Gastroesophageal sphincter (tissue), 4 donors: ENCODE measurements at regions not wholly inside any gene's neighbourhood (a gene's known extent, or its start where the extent isn't known, plus 50 kb on each side); places are given as distances from the start of the nearest gene placed in this dataset.

Experiments used
- ATAC-seq: fragments of 150-250 bp; one replicate; pipeline ENCODE4 v1.9.1; 2016; ENCODE audit warnings: mild to moderate bottlenecking, moderate library complexity
- H3K27ac ChIP-seq, 4 donors: fragments of 200-600 bp; sonication (generic) in 3 of 4; 1 replicate in 3 of 4; 2 replicates in 1 of 4; pipeline ENCODE4 v1.5.1; 2016 to 2019
- H3K27me3 ChIP-seq: fragments of 200-600 bp; sonication (generic); one replicate; pipeline ENCODE4 v1.5.1; 2019
- H3K36me3 ChIP-seq, 2 donors: fragments of 200-600 bp; sonication (generic); one replicate each; pipeline ENCODE4 v1.5.1; 2019; ENCODE audit warnings: control low read depth in 1 of 2
- H3K4me1 ChIP-seq, 3 donors: fragments of 200-600 bp; sonication (generic); 1 replicate in 2 of 3; 2 replicates in 1 of 3; pipeline ENCODE4 v1.5.1; 2016 to 2019; ENCODE audit warnings: control low read depth in 2 of 3
- H3K4me3 ChIP-seq, 2 donors: fragments of 200-600 bp; sonication (generic); one replicate each; pipeline ENCODE4 v1.5.1; 2019; ENCODE audit warnings: mild to moderate bottlenecking in 1 of 2, moderate library complexity in 1 of 2
- H3K9me3 ChIP-seq, 3 donors: fragments of 200-600 bp; sonication (generic); one replicate each; pipeline ENCODE4 v1.5.1; 2017 to 2019; ENCODE audit warnings: control low read depth in 2 of 3
- CTCF ChIP-seq, 4 experiments: fragments of 200-600 bp in 2 of 4; fragments of 450-650 bp in 2 of 4; sonication (generic) in 1 of 4; IDR thresholded peaks; one replicate each; pipeline ENCODE4 v1.5.1; 2017 to 2019; ENCODE audit warnings: antibody characterized with exemption in 4 of 4, mild to moderate bottlenecking in 2 of 4, moderate library complexity in 2 of 4
- EP300 ChIP-seq: sonication (generic); formaldehyde crosslinking; IDR thresholded peaks from one replicate; pipeline ENCODE4 v1.6.1; 2017; ENCODE audit warnings: antibody characterized with exemption, mild to moderate bottlenecking
- POLR2A ChIP-seq, 2 donors: fragments of 450-650 bp; IDR thresholded peaks; one replicate each; pipeline ENCODE4 v1.6.1; 2017; ENCODE audit warnings: antibody characterized with exemption in 2 of 2, mild to moderate bottlenecking in 2 of 2, moderate library complexity in 1 of 2
- POLR2AphosphoS5 ChIP-seq: sonication (generic); formaldehyde crosslinking; IDR thresholded peaks from one replicate; pipeline ENCODE4 v1.6.1; 2017; ENCODE audit warnings: antibody characterized with exemption
- WGBS, 2 donors: methylation state at CpG; one replicate each; pipeline ENCODE4 v1.1.5; 2018; ENCODE audit warnings: low coverage in 1 of 2; 5-methylcytosine and 5-hydroxymethylcytosine counted together

- H3K9me3 ChIP-seq, result no peaks in the 10 kb centered on the region
- H3K4me1 ChIP-seq, result peaks cover 0 to 15% (median 0%) of the 10 kb centered on the region in 3 donors
- 73 to 90% methylated on average over 4 to 5 of the region's 5 CpGs for WGBS, 2 donors
- TF ChIP-seq EP300 (no peak), POLR2A (IDR thresholded peaks at IDR 0.05) (no peak), CTCF (IDR thresholded peaks at IDR 0.05) (no peak), POLR2AphosphoS5 (no peak)
- no peak overlapping the region for H3K27ac ChIP-seq
- ATAC-seq, result no peak
- H3K27me3 ChIP-seq, result no peaks in the 10 kb centered on the region
- H3K36me3 ChIP-seq, result no peaks in the 10 kb centered on the region
- H3K4me3 ChIP-seq, result no peak overlapping the region
Observed at GRCh38 chr20:60806824-60807223, 445.2 kb upstream of the CDH4 start.

- 86 to 90% methylated on average over 5 to 13 of the region's 16 CpGs for WGBS, 2 donors
- no peak overlapping the region for H3K27ac ChIP-seq
- no peaks in the 10 kb centered on the region for H3K9me3 ChIP-seq
- no peak overlapping the region for H3K4me3 ChIP-seq
- no peak for ATAC-seq
- H3K4me1 ChIP-seq, result peaks cover 0 to 15% (median 0%) of the 10 kb centered on the region in 3 donors
- H3K27me3 ChIP-seq, result no peaks in the 10 kb centered on the region
- TF ChIP-seq CTCF (IDR thresholded peaks at IDR 0.05) (no peak), EP300 (no peak), POLR2A (IDR thresholded peaks at IDR 0.05) (no peak), POLR2AphosphoS5 (no peak)
- H3K36me3 ChIP-seq, result no peaks in the 10 kb centered on the region
Observed at GRCh38 chr20:60808003-60808672, 443.9 kb upstream of the CDH4 start.

- no peak for TF ChIP-seq CTCF (IDR thresholded peaks at IDR 0.05)
- TF ChIP-seq POLR2A (IDR thresholded peaks at IDR 0.05), result no peak
- TF ChIP-seq EP300, result no peak
- no peak for TF ChIP-seq POLR2AphosphoS5
- H3K9me3 ChIP-seq, result no peaks in the 10 kb centered on the region
- peaks cover 0 to 15% (median 0%) of the 10 kb centered on the region in 3 donors for H3K4me1 ChIP-seq
- H3K27ac ChIP-seq, result no peak overlapping the region
- H3K27me3 ChIP-seq, result no peaks in the 10 kb centered on the region
- no peaks in the 10 kb centered on the region for H3K36me3 ChIP-seq
- no peak for ATAC-seq
- no peak overlapping the region for H3K4me3 ChIP-seq
- WGBS, 2 donors, result 100% methylated on average over 1 of the region's 6 CpGs; no CpG with 5 or more reads in 1 of the 2 donors
Observed at GRCh38 chr20:60808701-60809100, 443.4 kb upstream of the CDH4 start.

- TF ChIP-seq CTCF (IDR thresholded peaks at IDR 0.05) (no peak), POLR2A (IDR thresholded peaks at IDR 0.05) (no peak), POLR2AphosphoS5 (no peak), EP300 (no peak)
- Histone ChIP-seq H3K27me3 (no peaks in the 10 kb centered on the region), H3K36me3 (no peaks in the 10 kb centered on the region), H3K9me3 (no peaks in the 10 kb centered on the region), H3K27ac (no peak overlapping the region), H3K4me3 (no peak overlapping the region), H3K4me1 (peaks cover 0 to 3% (median 0%) of the 10 kb centered on the region in 3 donors)
- ATAC-seq, result no peak
- 76 to 77% methylated on average over 3 to 4 of the region's 4 CpGs for WGBS, 2 donors
Observed at GRCh38 chr20:60810561-60810960, 441.5 kb upstream of the CDH4 start.

GRCh38 chr20:60812561-60812960 lies 439.5 kb upstream of the CDH4 start:
- ATAC-seq, result no peak
- TF ChIP-seq EP300 (no peak), POLR2AphosphoS5 (no peak), CTCF (IDR thresholded peaks at IDR 0.05) (no peak), POLR2A (IDR thresholded peaks at IDR 0.05) (no peak)
- Histone ChIP-seq H3K4me3 (no peak overlapping the region), H3K4me1 (no peaks in the 10 kb centered on the region), H3K36me3 (no peaks in the 10 kb centered on the region), H3K9me3 (no peaks in the 10 kb centered on the region), H3K27ac (no peak overlapping the region), H3K27me3 (no peaks in the 10 kb centered on the region)
- WGBS, 2 donors, result 11 to 50% methylated on average over 2 to 3 of the region's 3 CpGs
